Stimulated activated CD4-positive, alpha-beta T cell treated with anti-CD3 and anti-CD28 coated beads, Interleukin-15, amount 100 ng/mL, for 24 hours (primary cell): ENCODE measurements at regions not wholly inside any gene's neighbourhood (a gene's known extent, or its start where the extent isn't known, plus 50 kb on each side); places are given as distances from the start of the nearest gene placed in this dataset.

ENCODE experiments used
- DNase-seq: peaks from one replicate; pipeline ENCODE4 v3.0.0-alpha.2; 2020

DNA sequence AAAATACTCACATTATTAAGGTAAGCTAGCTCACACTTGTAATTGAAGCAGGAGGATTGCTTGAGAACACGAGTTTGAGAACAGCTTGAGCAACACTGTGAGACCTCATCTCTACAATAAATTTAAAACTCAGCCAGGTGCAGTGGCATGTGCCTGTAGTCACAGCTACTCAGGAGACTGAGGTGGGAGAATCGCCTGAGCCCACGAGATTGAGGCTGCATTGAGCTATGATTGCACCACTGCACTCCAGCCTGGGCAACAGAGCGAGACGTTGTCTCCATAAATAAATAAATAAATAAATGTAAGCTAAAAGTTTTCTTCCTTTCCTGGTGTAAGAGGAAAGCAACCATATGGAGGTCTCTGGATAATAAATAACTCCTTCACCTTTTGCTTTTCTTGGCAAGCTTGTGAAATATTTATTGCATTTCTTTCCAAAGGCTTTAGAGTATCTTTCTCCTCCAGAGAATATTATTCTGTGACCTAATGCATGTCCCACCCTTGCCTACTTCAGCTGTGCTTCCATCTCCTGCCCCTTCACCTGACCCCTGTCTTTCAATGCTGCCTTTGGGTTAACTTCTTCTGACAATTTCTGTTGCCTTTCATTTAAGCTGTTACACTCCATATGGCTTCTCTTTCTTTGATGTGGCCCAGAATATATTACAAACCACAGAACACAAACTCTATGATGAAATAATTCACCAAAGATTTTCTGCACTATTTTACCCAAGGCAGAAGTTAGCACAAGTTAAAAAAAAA, 280.7 kb upstream of the RND3 start:
- DNase-seq = no peak

DNA sequence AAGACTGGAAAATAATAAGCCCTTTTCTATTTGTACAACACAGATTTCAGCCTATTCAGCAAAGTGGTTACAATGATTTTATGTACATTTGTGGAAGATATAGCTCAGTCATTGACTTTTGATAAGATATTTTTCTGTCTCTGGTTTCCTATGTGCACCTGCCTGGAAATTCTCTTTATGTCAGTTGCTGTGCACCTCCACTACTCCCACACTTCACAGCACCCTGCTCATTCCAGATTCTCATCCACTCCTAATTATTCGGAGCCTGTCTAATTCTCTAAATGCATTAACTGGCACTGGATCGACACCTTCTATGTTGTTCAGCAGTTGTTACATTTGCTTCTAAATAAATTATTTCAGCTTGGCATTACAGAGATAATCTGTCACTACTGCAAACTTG, 275.1 kb upstream of the RND3 start:
- no peak for DNase-seq

DNA sequence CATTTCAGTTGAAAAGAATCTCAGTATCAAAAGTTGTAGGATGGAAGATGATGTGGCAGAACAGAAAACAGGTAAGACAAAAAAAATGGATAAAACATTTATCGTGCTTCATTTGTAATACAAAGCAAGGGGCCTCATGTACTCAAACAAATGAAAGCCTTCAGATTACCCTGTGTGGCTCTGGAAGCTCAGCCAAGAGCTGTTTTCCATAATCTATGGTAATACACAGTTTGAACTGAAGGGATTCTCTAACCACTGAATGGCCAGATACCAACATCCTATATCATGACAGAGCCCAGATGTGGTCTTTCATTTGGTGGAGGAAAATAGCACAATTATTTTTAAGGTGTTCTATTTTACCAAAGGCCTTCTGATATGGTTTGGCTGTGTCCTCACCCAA, 272.1 kb upstream of the RND3 start:
- DNase-seq = no peak

DNA sequence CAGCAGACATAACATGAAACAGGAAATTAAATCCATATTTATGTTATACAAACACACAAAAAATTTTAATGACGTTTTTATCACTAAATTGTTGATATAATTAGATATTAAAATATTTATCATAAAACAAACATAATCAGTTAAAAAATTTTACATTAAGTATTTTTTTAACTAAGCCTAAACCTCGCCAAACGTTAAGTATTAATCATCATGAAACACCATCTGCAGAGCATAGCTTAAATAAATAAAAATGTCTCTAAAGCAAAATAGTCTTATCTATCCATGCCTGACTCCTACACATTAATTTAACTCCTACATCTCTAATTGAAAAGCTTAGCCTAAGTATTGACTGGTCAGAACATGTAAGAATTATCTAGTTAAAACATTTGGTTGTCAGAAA, 271.6 kb upstream of the RND3 start:
- no peak for DNase-seq

DNA sequence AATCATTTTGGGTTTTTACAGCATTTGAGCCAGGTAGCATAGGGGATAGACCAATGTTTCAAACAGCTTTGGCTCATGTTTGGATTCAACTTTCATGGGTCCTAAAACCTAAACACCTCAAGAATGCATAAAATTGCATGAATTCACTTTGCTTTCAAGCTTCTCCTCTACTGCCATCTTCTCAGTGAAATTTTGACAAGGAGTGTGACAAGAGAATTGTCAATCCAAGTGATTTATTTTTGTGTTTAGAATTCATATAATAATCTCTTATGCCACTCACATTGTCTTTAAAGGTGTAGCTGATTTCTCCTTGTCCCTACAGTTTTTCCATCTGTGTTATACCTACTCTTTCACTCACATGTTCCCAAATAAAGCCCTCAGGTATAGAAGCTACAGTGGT, 264.8 kb upstream of the RND3 start:
- no peak for DNase-seq

DNA sequence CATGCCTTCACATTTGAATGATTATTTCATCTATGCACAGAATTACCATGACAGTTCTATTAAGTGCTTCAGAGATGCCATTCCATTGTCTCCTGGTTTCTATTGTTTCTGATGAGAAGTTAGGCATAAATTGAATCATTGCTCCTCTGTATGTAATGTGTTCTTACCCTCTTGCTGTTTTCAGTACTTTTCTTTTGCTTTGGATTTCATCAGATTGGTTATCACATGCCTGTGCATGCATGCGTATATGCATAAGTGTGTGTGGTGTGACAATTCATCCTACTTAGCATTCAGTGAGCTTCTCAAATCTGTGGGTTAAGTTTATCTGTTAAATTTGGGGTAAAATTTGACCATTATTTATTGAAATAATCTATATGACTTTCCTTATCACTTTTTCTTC, 263.3 kb upstream of the RND3 start:
- DNase-seq = no peak

DNA sequence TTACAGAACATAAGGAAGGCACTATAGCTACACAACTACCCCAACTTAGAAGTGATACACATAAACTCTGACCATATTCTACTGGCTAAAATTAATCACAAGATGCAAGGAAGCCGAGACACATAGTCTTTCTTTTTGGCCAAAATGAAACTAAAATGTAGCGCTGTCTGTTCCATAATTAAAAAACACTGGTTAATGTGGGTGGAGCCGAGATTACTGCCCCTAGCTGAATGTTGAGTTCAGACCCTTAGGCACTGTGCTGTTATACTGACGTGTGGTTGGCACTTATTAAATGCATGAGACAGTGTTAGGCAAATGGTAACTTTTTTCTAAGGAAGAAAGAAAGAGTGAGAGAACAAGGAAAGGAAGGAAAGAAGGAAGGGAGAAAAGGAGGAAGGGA, 254.6 kb upstream of the RND3 start:
- no peak for DNase-seq

DNA sequence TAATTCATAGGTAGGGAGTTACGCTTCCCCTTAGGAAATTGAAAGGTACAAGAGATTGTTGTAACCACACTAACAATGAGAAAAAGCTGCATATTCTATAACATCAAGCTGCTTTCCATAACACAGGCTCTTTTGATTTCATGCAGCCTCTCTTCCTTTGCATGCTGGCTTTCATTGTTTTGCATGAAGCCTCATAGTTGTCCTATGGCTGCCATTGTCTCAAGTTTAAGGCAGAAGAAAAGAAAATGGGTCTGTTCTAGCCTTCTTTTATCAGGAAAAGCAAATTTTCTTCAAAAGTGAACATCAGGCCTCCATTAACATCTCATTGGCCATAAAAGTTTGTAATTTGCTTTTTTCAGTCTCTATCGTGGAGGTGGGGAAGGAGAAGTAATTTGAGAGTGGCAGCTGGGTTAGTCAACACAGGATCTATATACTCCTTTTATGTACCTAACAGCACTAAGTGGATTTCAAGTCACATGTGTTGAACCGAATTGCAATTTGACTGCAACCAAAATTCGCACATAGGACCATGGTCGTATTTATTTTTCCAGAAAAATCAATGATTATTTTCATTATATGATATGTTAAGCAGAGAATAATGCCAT, 248.5 kb upstream of the RND3 start:
- DNase-seq = no peak

DNA sequence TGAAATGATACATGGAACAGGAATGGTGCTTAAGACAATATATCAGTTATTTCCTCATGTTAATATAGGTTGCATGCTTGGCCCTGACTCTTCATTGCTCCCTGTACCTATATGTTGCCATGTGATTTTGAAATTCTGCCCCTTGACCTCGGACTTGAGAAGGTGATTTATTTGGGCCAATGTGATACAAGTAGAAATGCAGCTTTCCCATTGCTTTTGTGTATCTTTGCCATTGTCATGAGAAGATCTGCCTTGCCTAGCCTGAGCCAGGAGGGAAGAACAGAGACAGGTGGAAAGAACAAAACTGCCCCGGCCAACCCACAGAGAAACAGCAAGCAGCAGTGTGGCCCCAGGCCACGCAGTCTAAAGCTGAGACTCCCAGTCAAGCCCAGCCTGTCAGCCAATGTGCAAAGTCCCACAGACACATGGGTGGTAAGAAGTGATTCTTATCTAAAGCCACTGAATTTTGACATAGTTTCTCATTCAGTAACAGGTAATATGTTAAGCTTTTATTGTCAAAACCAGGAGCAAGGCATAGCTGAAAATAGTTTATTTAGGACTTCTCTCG, 245.7 kb upstream of the RND3 start:
- DNase-seq = no peak

DNA sequence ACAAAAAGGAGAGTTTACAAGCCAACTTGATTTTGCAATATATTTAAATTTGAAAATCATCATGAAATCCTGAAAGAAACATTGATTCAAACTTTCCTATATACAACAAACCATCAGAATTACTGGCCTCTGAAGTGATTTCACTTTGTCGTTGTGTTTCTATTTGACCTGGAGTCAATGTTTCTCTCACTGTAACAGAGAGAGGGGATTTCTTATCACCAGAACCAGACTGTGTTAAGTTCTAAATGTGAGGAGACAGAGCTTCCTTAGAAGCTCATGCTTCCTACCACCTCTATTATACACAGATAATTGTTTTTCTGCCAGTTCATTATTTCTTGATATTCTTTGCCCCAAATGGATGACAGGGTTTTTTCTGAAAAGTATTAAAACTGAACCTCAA, 245.0 kb upstream of the RND3 start:
- DNase-seq = no peak

DNA sequence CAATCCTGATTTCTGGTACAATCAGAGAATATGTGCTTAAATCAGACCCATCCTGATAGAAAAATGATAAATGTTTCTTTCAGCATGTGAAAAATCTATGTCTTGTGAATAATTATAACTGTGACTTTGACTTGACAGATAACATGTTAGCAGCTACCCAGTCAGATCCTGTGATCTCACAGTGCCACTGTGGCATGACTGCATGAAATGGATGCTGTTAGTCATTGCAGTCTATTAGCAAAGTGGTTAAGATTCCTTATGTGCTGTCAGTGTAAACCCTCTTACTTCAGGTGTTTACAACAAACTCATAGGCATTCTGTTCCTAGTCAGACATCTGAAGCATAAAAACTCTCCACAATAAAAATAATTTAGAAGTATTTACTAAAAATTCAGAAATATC, 244.6 kb upstream of the RND3 start:
- DNase-seq = no peak

DNA sequence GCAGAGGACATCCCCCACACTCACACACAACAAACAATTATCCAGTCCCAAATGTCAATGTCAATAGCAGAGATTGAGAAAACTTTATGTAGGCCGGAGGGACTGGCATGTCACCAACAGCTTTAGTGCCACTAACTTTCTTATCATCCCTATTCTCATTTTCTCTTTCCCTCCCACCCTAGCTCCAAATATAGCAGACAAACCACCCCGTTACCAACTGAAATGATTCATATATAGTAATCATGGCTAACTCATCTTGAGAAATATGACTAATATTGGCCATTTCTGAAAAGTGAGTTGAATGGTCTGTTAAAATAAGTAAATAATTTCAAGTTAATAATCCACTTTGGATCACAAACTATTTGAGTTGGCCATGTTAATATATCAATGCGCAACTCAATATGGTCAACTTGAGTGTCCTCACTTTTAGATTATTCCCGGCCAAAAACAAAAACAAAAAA, 242.1 kb upstream of the RND3 start:
- DNase-seq = no peak

DNA sequence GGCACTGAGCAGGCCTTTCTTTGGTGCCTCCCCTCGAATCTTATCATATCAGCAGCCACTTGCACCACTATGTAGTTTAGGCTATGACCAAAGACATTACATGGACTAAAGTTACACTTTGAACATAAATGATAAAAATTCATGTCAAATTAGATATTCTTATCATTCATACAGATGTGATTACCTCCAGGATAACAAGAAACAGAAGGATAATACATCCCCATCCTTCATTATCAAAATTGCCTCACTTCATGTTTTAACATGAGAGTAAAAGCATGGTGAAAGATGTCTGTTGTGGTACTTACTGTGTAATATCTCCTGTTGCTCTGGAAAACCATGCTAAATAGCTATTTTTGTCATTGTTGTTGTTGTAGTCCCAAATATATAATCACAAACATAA, 230.8 kb upstream of the RND3 start:
- DNase-seq = no peak

DNA sequence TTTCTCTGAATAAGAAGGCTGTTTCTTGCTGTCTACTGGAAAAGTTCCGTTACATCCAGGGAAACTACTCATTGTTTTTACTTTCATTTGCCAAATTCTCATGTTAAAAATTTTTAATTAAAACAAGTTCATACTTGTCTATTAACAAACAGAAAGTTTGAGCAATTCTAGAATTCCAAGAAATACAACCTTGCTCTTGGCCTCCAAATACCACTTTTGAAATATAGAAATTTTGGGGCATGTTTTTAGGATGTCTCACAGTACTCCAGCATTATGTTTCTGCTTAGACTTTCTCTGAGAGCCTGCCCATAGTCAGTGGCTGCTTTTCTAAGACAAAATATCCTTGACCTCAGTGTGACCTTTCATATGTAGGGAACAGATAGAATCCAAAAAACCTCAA, 228.7 kb upstream of the RND3 start:
- DNase-seq = no peak

DNA sequence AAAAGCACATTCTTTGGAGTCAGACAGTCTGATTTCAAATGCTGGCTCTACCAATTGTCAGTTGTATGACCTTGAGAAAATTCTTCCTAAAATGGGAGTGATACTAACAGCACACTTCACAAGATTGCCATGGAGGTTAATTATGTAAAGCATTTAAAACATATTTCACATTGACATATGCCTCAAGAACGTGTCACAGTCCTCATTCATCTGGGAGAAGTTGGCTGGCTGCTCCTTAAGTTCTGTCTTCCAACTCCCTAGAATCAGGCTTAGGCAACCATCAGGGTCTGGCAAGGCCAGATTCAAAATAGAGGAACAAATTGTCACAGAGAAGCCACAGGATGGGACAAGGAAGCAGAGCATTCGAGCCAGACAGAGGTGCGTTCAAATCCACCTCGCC, 228.0 kb upstream of the RND3 start:
- DNase-seq = no peak

DNA sequence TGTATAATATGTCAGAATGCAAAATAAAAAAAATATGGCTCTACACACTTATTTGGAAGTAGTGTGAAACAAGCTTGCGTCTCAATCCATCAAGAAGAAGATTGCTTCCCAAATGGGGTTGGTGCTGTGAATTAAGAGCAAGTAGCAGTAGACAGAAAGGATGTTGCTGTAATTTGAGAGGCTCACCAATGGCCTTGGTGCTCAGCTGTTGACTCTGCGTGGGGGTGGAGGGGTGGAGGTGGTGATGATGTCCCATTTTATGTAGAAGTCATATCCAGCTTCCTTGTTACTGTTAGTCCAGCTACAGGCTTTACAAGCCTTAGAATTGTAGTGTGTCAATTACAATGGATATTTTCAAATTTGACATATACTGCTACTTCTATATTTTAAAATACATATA, 223.4 kb upstream of the RND3 start:
- no peak for DNase-seq

DNA sequence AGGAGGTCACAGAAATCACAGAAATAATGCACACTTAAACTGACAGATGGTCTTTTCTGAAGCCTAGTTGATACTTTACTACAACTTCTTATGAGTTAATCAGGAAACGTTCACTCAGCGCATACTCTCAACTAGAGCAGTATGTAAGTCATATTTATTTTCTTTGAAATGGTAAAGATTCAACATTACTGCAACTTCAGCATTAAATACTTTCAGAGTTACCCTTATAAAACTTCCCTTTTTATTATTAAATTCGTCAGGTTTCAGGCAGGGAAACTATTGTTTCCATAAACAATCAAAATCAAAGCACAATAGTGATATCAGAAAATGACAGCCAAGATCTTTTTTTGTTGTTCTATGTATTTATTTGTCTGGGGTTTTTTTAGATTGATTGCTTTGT, 222.6 kb upstream of the RND3 start:
- DNase-seq = no peak

DNA sequence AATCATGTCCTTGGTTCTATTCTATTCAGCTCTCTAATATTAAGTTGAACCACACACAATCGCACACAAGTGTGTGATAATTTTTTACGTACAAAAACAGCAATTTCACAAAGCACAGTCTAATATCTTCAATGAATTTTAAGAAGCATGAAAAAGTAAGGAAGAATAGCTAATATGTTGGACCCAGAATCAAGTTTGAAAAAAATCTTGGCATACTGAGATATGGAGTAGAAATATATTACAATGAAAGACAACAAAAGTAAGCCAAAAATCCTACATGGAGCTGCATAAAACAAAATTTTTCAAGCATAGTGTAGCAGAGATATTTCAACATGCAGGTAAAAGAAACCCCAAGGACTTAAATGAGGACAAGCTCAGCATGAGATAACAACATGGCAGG, 219.1 kb upstream of the RND3 start:
- DNase-seq = no peak

DNA sequence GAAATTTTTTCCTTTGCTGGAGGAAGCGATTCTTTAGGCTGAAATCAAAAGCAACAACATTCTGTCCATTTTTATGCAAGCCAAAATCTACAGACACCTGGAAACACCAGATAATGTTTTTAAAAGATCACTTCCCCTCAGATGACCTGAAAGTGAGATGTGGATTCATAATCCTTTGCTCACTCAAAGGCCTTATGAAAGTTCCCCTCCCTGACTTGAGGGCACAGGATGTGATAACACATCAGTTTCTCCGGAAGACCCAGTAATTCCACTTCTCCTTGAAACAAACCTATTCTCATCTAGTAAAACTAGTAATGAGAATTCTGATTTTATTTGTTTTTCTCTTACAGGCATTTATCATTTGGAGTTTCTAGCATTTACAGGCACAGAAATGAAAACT, 218.3 kb upstream of the RND3 start:
- DNase-seq = no peak

DNA sequence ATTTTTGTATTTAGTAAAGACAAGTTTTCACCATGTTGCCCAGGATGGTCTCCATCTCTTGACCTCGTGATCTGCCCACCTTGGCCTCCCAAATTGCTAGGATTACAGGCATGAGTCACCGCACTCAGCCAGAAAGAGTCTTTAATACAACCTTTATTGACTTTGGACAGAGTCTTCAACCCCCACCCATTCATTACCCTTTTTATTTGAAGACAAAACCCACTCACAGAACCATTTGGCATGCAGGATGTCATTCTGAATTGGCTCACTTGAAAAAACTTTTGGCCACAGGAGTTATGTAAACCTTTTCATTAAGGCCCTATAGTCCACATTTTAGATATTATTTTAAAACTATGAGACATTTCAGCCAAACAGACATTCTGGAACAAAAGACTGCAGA, 217.9 kb upstream of the RND3 start:
- DNase-seq = no peak

DNA sequence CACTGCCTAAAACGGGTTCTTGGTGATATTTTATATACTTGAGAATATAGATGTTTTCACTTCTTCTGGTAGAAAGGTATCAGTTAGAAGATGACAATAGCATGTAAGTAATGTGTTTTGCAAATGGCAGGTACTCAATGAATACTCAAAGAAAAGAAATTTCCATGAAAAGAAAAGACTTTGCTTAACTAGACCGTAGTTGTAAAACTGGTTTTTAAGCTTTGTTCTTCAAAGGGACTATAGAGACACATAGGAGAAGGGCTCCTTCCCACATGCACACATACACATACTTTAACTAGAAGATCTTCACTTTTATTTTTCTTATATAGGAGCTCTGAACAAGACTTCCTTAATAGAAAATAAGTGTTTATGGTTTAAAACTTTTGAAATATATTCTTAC, 215.3 kb upstream of the RND3 start:
- DNase-seq = no peak

DNA sequence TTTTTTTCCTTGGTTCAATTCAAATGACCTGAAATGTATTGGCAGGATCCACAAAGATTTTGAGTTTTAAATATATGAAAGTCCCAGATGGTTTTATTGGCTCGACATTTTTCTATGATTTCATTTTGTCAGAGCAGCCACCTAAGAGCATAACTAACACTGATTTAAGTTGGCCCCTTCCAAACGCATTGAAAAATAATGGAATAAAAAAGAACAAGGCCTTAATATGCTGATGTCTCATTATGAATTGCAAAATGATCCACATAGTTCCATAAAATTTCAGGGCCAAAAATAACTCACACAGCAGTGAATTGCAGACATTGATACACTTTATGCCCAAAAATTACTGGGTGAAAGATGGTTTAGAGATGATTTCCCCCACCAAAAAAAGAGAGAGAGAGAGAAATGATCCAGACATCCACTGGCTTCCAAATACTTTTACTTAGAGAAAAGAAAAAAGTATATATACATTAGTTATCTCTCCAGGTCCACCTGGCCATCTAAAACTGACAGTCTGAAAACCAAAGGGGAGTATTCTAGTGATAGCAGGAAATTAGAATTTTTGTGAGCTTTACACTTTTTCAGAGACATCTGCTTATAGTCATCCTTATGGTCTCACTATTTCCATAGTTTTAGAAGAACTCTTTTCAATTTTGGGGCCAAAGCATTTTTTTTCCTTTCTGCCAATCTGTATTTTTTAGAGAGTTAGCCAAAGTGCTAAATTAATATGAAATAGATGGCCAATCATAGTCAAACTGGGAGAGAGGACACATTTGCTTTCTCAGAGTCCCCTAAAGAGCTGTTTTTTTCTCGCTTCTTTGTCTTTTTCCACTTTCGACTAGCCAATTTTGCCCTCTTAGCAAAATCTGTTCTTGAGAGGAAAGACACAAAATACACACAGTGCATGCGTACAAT, 213.5 kb upstream of the RND3 start:
- no peak for DNase-seq

DNA sequence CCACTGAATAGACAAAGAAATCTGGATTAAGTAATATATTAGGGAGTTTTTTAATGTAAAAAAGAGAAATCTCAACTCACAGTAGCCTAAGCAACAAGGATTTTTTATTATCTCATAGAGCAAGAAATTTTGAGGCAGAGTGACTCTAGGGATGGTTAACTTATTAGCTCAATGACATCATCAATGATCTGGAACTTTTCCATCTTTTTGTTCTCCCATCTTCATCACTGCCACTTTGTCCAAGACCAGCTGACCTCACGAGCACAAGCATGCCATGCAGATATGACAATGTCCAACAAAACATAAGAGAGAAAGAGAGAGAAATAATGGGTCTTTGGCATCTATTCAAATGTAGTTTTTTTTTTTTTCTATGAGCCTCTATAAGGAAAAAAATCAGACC, 211.8 kb upstream of the RND3 start:
- DNase-seq = no peak
